K562 (cell line): ENCODE measurements at regions not wholly inside any gene's neighbourhood (a gene's known extent, or its start where the extent isn't known, plus 50 kb on each side); places are given as distances from the start of the nearest gene placed in this dataset.

Experiments
- ATAC-seq: fragments of 200-7000 bp; cut with Tn5 transposase; 3 replicates; pipeline ENCODE4 v1.9.1; 2020; ENCODE audit warnings: moderate library complexity
- BruUV-seq: library from RNA; stranded (reverse); fragments of 400-500 nt; replicated peaks from 2 replicates; lab custom pipeline; 2021; lab: Mats Ljungman, UMichigan
- CTCF ChIA-PET: fragments of 300-600 bp; formaldehyde crosslinking; extraction: SDS; loops from one replicate; lab custom pipeline; 2021; ENCODE audit warnings: low intra/inter-chr PET ratio; lab: Yijun Ruan, JAX
- POLR2A ChIA-PET: fragments of 300-600, 350-650 bp; sonication (Branson Sonifier 250); formaldehyde crosslinking; extraction: SDS; loops from one replicate; lab custom pipeline; 2021; ENCODE audit warnings: antibody characterized with exemption, inconsistent platforms; lab: Yijun Ruan, JAX
- DNase-seq, 4 experiments: peaks; one replicate each; pipeline versions ENCODE4 v3.0.0 to v3.0.0-alpha.2; 2011 to 2018; ENCODE audit warnings: low spot score in 3 of 4, mixed read lengths in 3 of 4; ENCODE audit errors: extremely low read depth in 1 of 4
- FAIRE-seq: peaks from 2 replicates; lab custom pipeline; 2011; peaks lifted over from hg19 to GRCh38; lab: Jason Lieb, UNC
- H2AFZ ChIP-seq: 2 replicates; pipeline ENCODE4 v1.6.0; 2011; ENCODE audit warnings: low read depth, low read length, control low read depth, inconsistent platforms
- H3K27ac ChIP-seq: fragments of 200-600 bp; 3 replicates; pipeline ENCODE4 v1.8.0; 2011; ENCODE audit warnings: low read depth, mild to moderate bottlenecking, control low read depth, inconsistent platforms, low read length, moderate library complexity, mixed read lengths; ENCODE audit errors: extremely low read depth
- H3K27me3 ChIP-seq, 2 experiments: fragments of 300-600 bp in 1 of 2; 2 replicates in 1 of 2; 3 replicates in 1 of 2; pipeline versions ENCODE4 v1.6.0 to v1.8.0; 2011; ENCODE audit warnings: inconsistent platforms in 2 of 2, low read length in 2 of 2, mild to moderate bottlenecking in 1 of 2, mixed read lengths in 1 of 2, moderate library complexity in 1 of 2; ENCODE audit not compliant: control insufficient read depth in 2 of 2, insufficient read depth in 2 of 2
- H3K36me3 ChIP-seq: fragments of 300-600 bp; 3 replicates; pipeline ENCODE4 v1.8.0; 2011; ENCODE audit warnings: mild to moderate bottlenecking, low read length, inconsistent platforms; ENCODE audit not compliant: control insufficient read depth, insufficient read depth
- H3K4me1 ChIP-seq, 2 experiments: fragments of 200-600 bp in 1 of 2; replicated peaks in 1 of 2; 2 replicates in 1 of 2; 3 replicates in 1 of 2; pipeline versions ENCODE4 v1.5.1 to v1.8.0; 2011; ENCODE audit warnings: inconsistent platforms in 2 of 2, low read length in 2 of 2, mild to moderate bottlenecking in 1 of 2, mixed read lengths in 1 of 2, moderate library complexity in 1 of 2; ENCODE audit not compliant: control insufficient read depth in 2 of 2, insufficient read depth in 2 of 2
- H3K4me2 ChIP-seq: 2 replicates; pipeline ENCODE4 v1.6.1; 2011; ENCODE audit warnings: low read length, control low read depth, inconsistent platforms, mixed read lengths; ENCODE audit not compliant: insufficient read depth
- H3K4me3 ChIP-seq: fragments of 200-600 bp; sonication (generic), shearing (Covaris generic); 2 replicates; pipeline ENCODE4 v1.5.1; 2016; ENCODE audit warnings: control low read depth, inconsistent platforms
- H3K79me2 ChIP-seq: fragments of 200-600 bp; 3 replicates; pipeline ENCODE4 v1.8.0; 2011; ENCODE audit warnings: low read length, inconsistent platforms; ENCODE audit not compliant: control insufficient read depth, insufficient read depth
- H3K9ac ChIP-seq, 2 experiments: 2 replicates each; pipeline versions ENCODE4 v1.6.0 to v1.6.1; 2011; ENCODE audit warnings: low read depth in 2 of 2, low read length in 2 of 2, control low read depth in 1 of 2, inconsistent platforms in 1 of 2, mild to moderate bottlenecking in 1 of 2, mixed read lengths in 1 of 2; ENCODE audit not compliant: insufficient read depth in 1 of 2
- H3K9me1 ChIP-seq: one replicate; pipeline ENCODE4 v1.6.0; 2011; ENCODE audit warnings: inconsistent platforms, mild to moderate bottlenecking, low read length, moderate library complexity; ENCODE audit not compliant: control insufficient read depth, insufficient read depth
- H3K9me3 ChIP-seq: replicated peaks from 2 replicates; pipeline ENCODE4 v1.5.1; 2011; ENCODE audit warnings: low read depth, low read length, inconsistent platforms; ENCODE audit not compliant: control insufficient read depth, insufficient read depth
- H4K20me1 ChIP-seq: replicated peaks from 2 replicates; pipeline ENCODE4 v1.6.1; 2011; ENCODE audit warnings: low read length, inconsistent platforms, mixed read lengths; ENCODE audit not compliant: control insufficient read depth, insufficient read depth
- CBFA2T2 ChIP-seq: fragments of 450-650 bp; conservative IDR thresholded peaks from 2 replicates; pipeline ENCODE4 v1.6.1; 2017; ENCODE audit warnings: mild to moderate bottlenecking
- POU5F1 ChIP-seq: fragments of 150-350 bp; IDR thresholded peaks from 2 replicates; pipeline ENCODE4 v1.6.1; 2014; ENCODE audit warnings: borderline replicate concordance, low read length, low read depth, mild to moderate bottlenecking; ENCODE audit not compliant: partially characterized antibody
- SNRNP70 ChIP-seq: fragments of 200-400 bp; formaldehyde crosslinking; optimal IDR thresholded peaks from 2 replicates; pipeline ENCODE3; 2017; ENCODE audit warnings: low read depth, low read length
- TAF1 ChIP-seq: IDR thresholded peaks from 2 replicates; pipeline ENCODE4 v1.6.1; 2011; ENCODE audit warnings: mild to moderate bottlenecking, low read length, moderate library complexity; ENCODE audit not compliant: insufficient read depth, control insufficient read depth, severe bottlenecking; ENCODE audit errors: extremely low read depth
- ZBED1 ChIP-seq: IDR thresholded peaks from 2 replicates; pipeline ENCODE4 v1.6.1; 2014
- ZNF518B ChIP-seq: fragments of 250-450 bp; sonication (Bioruptor Pico); IDR thresholded peaks from 2 replicates; pipeline ENCODE4 v1.5.0; 2021; ENCODE audit warnings: mild to moderate bottlenecking, moderate library complexity
- ZNF655 ChIP-seq: fragments of 250-450 bp; sonication (Bioruptor Pico); IDR thresholded peaks from 2 replicates; pipeline ENCODE4 v1.5.0; 2021
- ZNF76 ChIP-seq: fragments of 250-450 bp; sonication (Bioruptor Pico); IDR thresholded peaks from 2 replicates; pipeline ENCODE4 v1.4.0; 2020; ENCODE audit warnings: mild to moderate bottlenecking, moderate library complexity, borderline replicate concordance
- WGBS: fragments of 100-300 bp; shearing (Covaris generic); methylation state at CpG from one replicate; pipeline ENCODE4 v1.1.6; 2016; ENCODE audit warnings: low coverage, mixed read lengths; ENCODE audit not compliant: insufficient coverage; ENCODE audit errors: missing lambda C conversion rate; 5-methylcytosine and 5-hydroxymethylcytosine counted together
- in situ Hi-C: fragments of 300-500 bp; cut with MboI; formaldehyde crosslinking; loops from 4 replicates; pipeline ENCODE4 v1.15.0; 2018; ENCODE audit warnings: inconsistent platforms, mixed read lengths
- intact Hi-C: fragments of 100-400 bp; cut with micrococcal nuclease; formaldehyde crosslinking; loops from 2 replicates; pipeline ENCODE4 v1.14.2; 2022
- TF ChIP-seq, protein P1 (sequence below): fragments of 250-450 bp; sonication (Bioruptor Pico); IDR thresholded peaks from 2 replicates; pipeline ENCODE4 v1.5.0; 2022; ENCODE audit warnings: mild to moderate bottlenecking
- TF ChIP-seq, protein P2 (sequence below), 2 experiments: IDR thresholded peaks; 2 replicates each; pipeline ENCODE4 v1.6.1; 2012; ENCODE audit warnings: improper control_type of control experiment in 2 of 2, low read depth in 2 of 2, low read length in 2 of 2, borderline replicate concordance in 1 of 2
- TF ChIP-seq, protein P3 (sequence below), 2 experiments: fragments of 450-650 bp in 1 of 2; sonication (generic) in 1 of 2; formaldehyde crosslinking; conservative IDR thresholded peaks; 2 replicates each; pipeline versions ENCODE4 v1.4.0 to v1.8.1; 2020 to 2022; ENCODE audit warnings: mild to moderate bottlenecking in 1 of 2, missing genetic modification reagents in 1 of 2

DNA sequence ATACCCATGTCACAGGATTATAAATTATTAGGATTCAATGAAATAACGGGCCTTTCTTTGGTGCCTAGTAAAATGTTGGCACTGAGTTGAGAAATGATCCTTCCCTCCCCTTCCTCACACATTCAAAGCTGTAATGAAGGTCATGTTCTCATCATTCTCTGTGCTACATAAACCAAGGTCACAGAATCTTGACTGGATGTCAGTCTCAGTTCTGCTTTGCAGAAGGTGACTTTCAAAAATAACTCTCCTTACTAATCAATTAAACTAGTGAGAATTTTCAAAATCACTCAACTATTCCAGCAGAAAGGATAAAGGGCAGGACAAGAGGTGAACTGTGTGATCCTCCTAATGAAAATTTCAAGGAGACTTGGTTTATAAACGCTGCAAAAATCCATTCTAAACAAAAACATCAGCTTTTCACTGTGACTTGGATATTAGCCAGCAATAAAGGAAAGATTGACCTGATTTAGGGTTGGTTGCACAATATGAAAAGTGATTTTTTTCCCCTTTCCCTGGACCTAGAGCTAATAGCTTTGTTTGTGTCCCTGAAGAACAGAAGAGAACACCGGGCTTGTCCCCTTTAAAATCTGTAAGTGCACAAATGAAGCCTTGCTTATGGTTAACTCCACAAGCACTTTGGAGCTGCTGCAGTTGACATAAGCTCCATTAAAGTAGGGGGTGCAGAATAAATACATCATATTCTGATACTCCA is 120.1 kb downstream of the SEC16B start:
- Histone ChIP-seq H3K9ac (no peak overlapping the region), H4K20me1 (no peaks in the 10 kb centered on the region), H2AFZ (no peak overlapping the region), H3K4me1 (no peaks in the 10 kb centered on the region), H3K79me2 (no peaks in the 10 kb centered on the region), H3K4me3 (no peak overlapping the region), H3K9me3 (no peaks in the 10 kb centered on the region; the same call in 1 of the 2 replicates), H3K4me2 (no peak overlapping the region), H3K27me3 (no peaks in the 10 kb centered on the region), H3K36me3 (no peaks in the 10 kb centered on the region), H3K27ac (no peak overlapping the region), H3K9me1 (no peaks in the 10 kb centered on the region)
- ATAC-seq: no peak
- POLR2A ChIA-PET: no interaction called here
- no peak for FAIRE-seq
- no TSS peak for BruUV-seq
- WGBS: 0% methylated on average over 3 of the region's 3 CpGs
- CTCF ChIA-PET: no interaction called here
- intact Hi-C loops (no loop called here), in situ Hi-C loops (no loop called here)
- no peak for DNase-seq
- TF ChIP-seq ZNF76 (CRISPR knock-in tag) (no peak), CBFA2T2 (no peak), ZNF518B (CRISPR knock-in tag) (no peak), ZBED1 (no peak), TAF1 (no peak), SNRNP70 (no peak), ZNF655 (no peak), POU5F1 (no peak)
- TF ChIP-seq, protein P1, sequence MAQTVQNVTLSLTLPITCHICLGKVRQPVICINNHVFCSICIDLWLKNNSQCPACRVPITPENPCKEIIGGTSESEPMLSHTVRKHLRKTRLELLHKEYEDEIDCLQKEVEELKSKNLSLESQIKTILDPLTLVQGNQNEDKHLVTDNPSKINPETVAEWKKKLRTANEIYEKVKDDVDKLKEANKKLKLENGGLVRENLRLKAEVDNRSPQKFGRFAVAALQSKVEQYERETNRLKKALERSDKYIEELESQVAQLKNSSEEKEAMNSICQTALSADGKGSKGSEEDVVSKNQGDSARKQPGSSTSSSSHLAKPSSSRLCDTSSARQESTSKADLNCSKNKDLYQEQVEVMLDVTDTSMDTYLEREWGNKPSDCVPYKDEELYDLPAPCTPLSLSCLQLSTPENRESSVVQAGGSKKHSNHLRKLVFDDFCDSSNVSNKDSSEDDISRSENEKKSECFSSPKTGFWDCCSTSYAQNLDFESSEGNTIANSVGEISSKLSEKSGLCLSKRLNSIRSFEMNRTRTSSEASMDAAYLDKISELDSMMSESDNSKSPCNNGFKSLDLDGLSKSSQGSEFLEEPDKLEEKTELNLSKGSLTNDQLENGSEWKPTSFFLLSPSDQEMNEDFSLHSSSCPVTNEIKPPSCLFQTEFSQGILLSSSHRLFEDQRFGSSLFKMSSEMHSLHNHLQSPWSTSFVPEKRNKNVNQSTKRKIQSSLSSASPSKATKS (CRISPR knock-in tag): no peak
- TF ChIP-seq, protein P2, sequence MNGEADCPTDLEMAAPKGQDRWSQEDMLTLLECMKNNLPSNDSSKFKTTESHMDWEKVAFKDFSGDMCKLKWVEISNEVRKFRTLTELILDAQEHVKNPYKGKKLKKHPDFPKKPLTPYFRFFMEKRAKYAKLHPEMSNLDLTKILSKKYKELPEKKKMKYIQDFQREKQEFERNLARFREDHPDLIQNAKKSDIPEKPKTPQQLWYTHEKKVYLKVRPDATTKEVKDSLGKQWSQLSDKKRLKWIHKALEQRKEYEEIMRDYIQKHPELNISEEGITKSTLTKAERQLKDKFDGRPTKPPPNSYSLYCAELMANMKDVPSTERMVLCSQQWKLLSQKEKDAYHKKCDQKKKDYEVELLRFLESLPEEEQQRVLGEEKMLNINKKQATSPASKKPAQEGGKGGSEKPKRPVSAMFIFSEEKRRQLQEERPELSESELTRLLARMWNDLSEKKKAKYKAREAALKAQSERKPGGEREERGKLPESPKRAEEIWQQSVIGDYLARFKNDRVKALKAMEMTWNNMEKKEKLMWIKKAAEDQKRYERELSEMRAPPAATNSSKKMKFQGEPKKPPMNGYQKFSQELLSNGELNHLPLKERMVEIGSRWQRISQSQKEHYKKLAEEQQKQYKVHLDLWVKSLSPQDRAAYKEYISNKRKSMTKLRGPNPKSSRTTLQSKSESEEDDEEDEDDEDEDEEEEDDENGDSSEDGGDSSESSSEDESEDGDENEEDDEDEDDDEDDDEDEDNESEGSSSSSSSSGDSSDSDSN (IDR thresholded peaks at IDR 0.05; ENCODE audit: borderline replicate concordance in 1 of 2, low read depth in 2 of 2, low read length in 2 of 2): no peak
- TF ChIP-seq, protein P3, sequence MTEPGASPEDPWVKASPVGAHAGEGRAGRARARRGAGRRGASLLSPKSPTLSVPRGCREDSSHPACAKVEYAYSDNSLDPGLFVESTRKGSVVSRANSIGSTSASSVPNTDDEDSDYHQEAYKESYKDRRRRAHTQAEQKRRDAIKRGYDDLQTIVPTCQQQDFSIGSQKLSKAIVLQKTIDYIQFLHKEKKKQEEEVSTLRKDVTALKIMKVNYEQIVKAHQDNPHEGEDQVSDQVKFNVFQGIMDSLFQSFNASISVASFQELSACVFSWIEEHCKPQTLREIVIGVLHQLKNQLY (CRISPR knock-in tag; conservative IDR thresholded peaks at IDR 0.05): no peak
